H9 (cell line): ENCODE measurements at regions not wholly inside any gene's neighbourhood (a gene's known extent, or its start where the extent isn't known, plus 50 kb on each side); places are given as distances from the start of the nearest gene placed in this dataset.

Source experiments
- DNase-seq: peaks from one replicate; pipeline ENCODE4 v3.0.0-alpha.2; 2017
- H2AFZ ChIP-seq: one replicate; pipeline ENCODE4 v1.6.1; 2013; ENCODE audit warnings: mild to moderate bottlenecking, low read length, control low read depth, moderate library complexity
- H2AK5ac ChIP-seq: 2 replicates; pipeline ENCODE4 v1.6.1; 2013; ENCODE audit warnings: low read length, control low read depth, mixed read lengths; ENCODE audit not compliant: insufficient read length
- H2BK120ac ChIP-seq: one replicate; pipeline ENCODE4 v1.6.1; 2013; ENCODE audit warnings: low read depth, mild to moderate bottlenecking, low read length, control low read depth, inconsistent platforms; ENCODE audit not compliant: poor library complexity, severe bottlenecking
- H2BK12ac ChIP-seq: 2 replicates; pipeline ENCODE4 v1.6.1; 2013; ENCODE audit warnings: low read length, control low read depth, mixed read lengths, low read depth; ENCODE audit not compliant: insufficient read length
- H2BK15ac ChIP-seq: 2 replicates; pipeline ENCODE4 v1.6.1; 2013; ENCODE audit warnings: low read depth, low read length, control low read depth
- H2BK20ac ChIP-seq: one replicate; pipeline ENCODE4 v1.6.1; 2013; ENCODE audit warnings: low read depth, mild to moderate bottlenecking, low read length, control low read depth, inconsistent platforms; ENCODE audit not compliant: poor library complexity, severe bottlenecking
- H2BK5ac ChIP-seq: 2 replicates; pipeline ENCODE4 v1.6.1; 2013; ENCODE audit warnings: low read length, control low read depth, mixed read lengths; ENCODE audit not compliant: insufficient read length
- H3K14ac ChIP-seq: 2 replicates; pipeline ENCODE4 v1.6.1; 2013; ENCODE audit warnings: low read length, control low read depth; ENCODE audit not compliant: insufficient read depth
- H3K18ac ChIP-seq: 2 replicates; pipeline ENCODE4 v1.6.1; 2013; ENCODE audit warnings: low read depth, mild to moderate bottlenecking, mixed read lengths, low read length, control low read depth; ENCODE audit not compliant: insufficient read length
- H3K23ac ChIP-seq: 2 replicates; pipeline ENCODE4 v1.6.1; 2013; ENCODE audit warnings: low read length, control low read depth, mixed read lengths, low read depth; ENCODE audit not compliant: insufficient read length
- H3K23me2 ChIP-seq: 2 replicates; pipeline ENCODE4 v1.6.1; 2013; ENCODE audit warnings: low read depth, mild to moderate bottlenecking, mixed read lengths, low read length, control low read depth; ENCODE audit not compliant: insufficient read length, poor library complexity, severe bottlenecking
- H3K27ac ChIP-seq: 2 replicates; pipeline ENCODE4 v1.5.1; 2013; ENCODE audit warnings: low read length, control low read depth, mixed read lengths, low read depth; ENCODE audit not compliant: insufficient read length
- H3K27me3 ChIP-seq: 2 replicates; pipeline ENCODE4 v1.6.1; 2013; ENCODE audit warnings: low read length, control low read depth, inconsistent platforms; ENCODE audit not compliant: insufficient read depth
- H3K4ac ChIP-seq: 2 replicates; pipeline ENCODE4 v1.6.1; 2013; ENCODE audit warnings: low read depth, mild to moderate bottlenecking, control low read depth, inconsistent platforms, low read length, moderate library complexity
- H3K4me1 ChIP-seq: 2 replicates; pipeline ENCODE4 v1.6.1; 2013; ENCODE audit warnings: low read length, control low read depth, inconsistent platforms; ENCODE audit not compliant: insufficient read depth
- H3K4me2 ChIP-seq: 2 replicates; pipeline ENCODE4 v1.6.1; 2013; ENCODE audit warnings: low read length, control low read depth, mixed read lengths; ENCODE audit not compliant: insufficient read length, insufficient read depth
- H3K56ac ChIP-seq: 2 replicates; pipeline ENCODE4 v1.6.1; 2013; ENCODE audit warnings: low read depth, mild to moderate bottlenecking, mixed read lengths, low read length, control low read depth; ENCODE audit not compliant: insufficient read length
- H3K79me1 ChIP-seq: 2 replicates; pipeline ENCODE4 v1.6.1; 2013; ENCODE audit warnings: low read depth, mild to moderate bottlenecking, moderate library complexity, low read length, control low read depth, inconsistent platforms; ENCODE audit not compliant: insufficient read depth, poor library complexity, severe bottlenecking
- H3K79me2 ChIP-seq: 2 replicates; pipeline ENCODE4 v1.6.1; 2013; ENCODE audit warnings: low read length, control low read depth, inconsistent platforms; ENCODE audit not compliant: insufficient read depth
- H3K9ac ChIP-seq: 2 replicates; pipeline ENCODE4 v1.6.1; 2013; ENCODE audit warnings: low read length, control low read depth, mixed read lengths; ENCODE audit not compliant: insufficient read length; ENCODE audit errors: extremely low read depth
- H3K9me3 ChIP-seq: one replicate; pipeline ENCODE4 v1.6.1; 2013; ENCODE audit warnings: low read depth, low read length, inconsistent platforms; ENCODE audit not compliant: control insufficient read depth
- H3T11ph ChIP-seq: one replicate; pipeline ENCODE4 v1.6.1; 2013; ENCODE audit warnings: mild to moderate bottlenecking, low read length, control low read depth, inconsistent platforms
- H4K20me1 ChIP-seq: one replicate; pipeline ENCODE4 v1.6.1; 2013; ENCODE audit not compliant: control insufficient read depth, insufficient read length, insufficient read depth
- H4K5ac ChIP-seq: 2 replicates; pipeline ENCODE4 v1.6.1; 2013; ENCODE audit warnings: low read depth, mild to moderate bottlenecking, mixed read lengths, low read length, control low read depth; ENCODE audit not compliant: insufficient read length
- H4K8ac ChIP-seq: replicated peaks from 2 replicates; pipeline ENCODE4 v1.6.1; 2013; ENCODE audit warnings: low read length, control low read depth, mixed read lengths, low read depth; ENCODE audit not compliant: insufficient read length
- H4K91ac ChIP-seq: 2 replicates; pipeline ENCODE4 v1.6.1; 2013; ENCODE audit warnings: low read depth, mild to moderate bottlenecking, moderate library complexity, mixed read lengths, low read length, control low read depth; ENCODE audit not compliant: insufficient read length
- H3K27ac Mint-ChIP-seq, 3 experiments: 2 replicates in 2 of 3; 3 replicates in 1 of 3; pipeline ENCODE4 v1.8.0; 2020 to 2021; ENCODE audit warnings: mixed read lengths in 3 of 3, mild to moderate bottlenecking in 1 of 3, moderate library complexity in 1 of 3
- H3K27me3 Mint-ChIP-seq: 2 replicates; pipeline ENCODE4 v1.8.0; 2021; ENCODE audit warnings: low read depth, mild to moderate bottlenecking, moderate library complexity, mixed read lengths
- H3K36me3 Mint-ChIP-seq, 3 experiments: 2 replicates in 2 of 3; 3 replicates in 1 of 3; pipeline ENCODE4 v1.8.0; 2020 to 2021; ENCODE audit warnings: low read depth in 3 of 3, mixed read lengths in 3 of 3; ENCODE audit not compliant: insufficient read depth in 1 of 3
- H3K4me1 Mint-ChIP-seq, 2 experiments: 2 replicates each; pipeline ENCODE4 v1.8.0; 2020; ENCODE audit warnings: mixed read lengths in 2 of 2
- H3K4me3 Mint-ChIP-seq, 2 experiments: 2 replicates in 1 of 2; 3 replicates in 1 of 2; pipeline ENCODE4 v1.8.0; 2020 to 2021; ENCODE audit warnings: mild to moderate bottlenecking in 2 of 2, mixed read lengths in 2 of 2, moderate library complexity in 1 of 2
- H3K9me3 Mint-ChIP-seq, 2 experiments: 2 replicates in 1 of 2; 3 replicates in 1 of 2; pipeline ENCODE4 v1.8.0; 2020; ENCODE audit warnings: mild to moderate bottlenecking in 2 of 2, mixed read lengths in 2 of 2, moderate library complexity in 1 of 2
- CTCF ChIP-seq: fragments of 200-600 bp; sonication (generic); conservative IDR thresholded peaks from 3 replicates; pipeline ENCODE4 v1.8.0; 2021; ENCODE audit warnings: antibody characterized with exemption, mild to moderate bottlenecking
- WGBS: extraction: QIAGEN DNeasy Blood & Tissue Kit; methylation state at CpG from one replicate; pipeline ENCODE4 v1.1.7; 2013; ENCODE audit warnings: missing lambda C conversion rate, low lambda C conversion rate, mixed read lengths; ENCODE audit not compliant: insufficient read length; ENCODE audit errors: extremely low coverage; 5-methylcytosine and 5-hydroxymethylcytosine counted together

- H3K27ac ChIP-seq, result no peak overlapping the region
- H2BK15ac ChIP-seq, result no peak overlapping the region
- H3K14ac ChIP-seq, result no peak overlapping the region
- H4K5ac ChIP-seq, result no peak overlapping the region
- no peak overlapping the region for H2BK5ac ChIP-seq
- H3K56ac ChIP-seq, result no peak overlapping the region
- no peak overlapping the region for H2BK20ac ChIP-seq
- H3K18ac ChIP-seq, result no peak overlapping the region
- no peak for DNase-seq
- no peaks in the 10 kb centered on the region for H3K4me1 ChIP-seq
- no peak overlapping the region for H2BK120ac ChIP-seq
- no peak overlapping the region for H4K8ac ChIP-seq
- H3K9ac ChIP-seq, result no peak overlapping the region
- no peaks in the 10 kb centered on the region for H3K79me1 ChIP-seq
- H3K9me3 ChIP-seq, result no peaks in the 10 kb centered on the region
- H3K4me2 ChIP-seq, result no peak overlapping the region
- no peaks in the 10 kb centered on the region; a peak in 1 of 7 replicates for H3K36me3 Mint-ChIP-seq
- H4K20me1 ChIP-seq, result no peaks in the 10 kb centered on the region
- H2BK12ac ChIP-seq, result no peak overlapping the region
- WGBS, result no CpG with 5 or more reads among the region's 8 CpGs
- no peak overlapping the region for H3K27ac Mint-ChIP-seq
- peaks cover 0 to 8% of the 10 kb centered on the region in 2 experiments; a peak in 1 of 5 replicates for H3K9me3 Mint-ChIP-seq
- no peak overlapping the region for H3K23ac ChIP-seq
- no peaks in the 10 kb centered on the region for H3K27me3 ChIP-seq
- H4K91ac ChIP-seq, result no peak overlapping the region
- H2AK5ac ChIP-seq, result no peak overlapping the region
- H2AFZ ChIP-seq, result no peak overlapping the region
- no peaks in the 10 kb centered on the region for H3K4me1 Mint-ChIP-seq
- no peaks in the 10 kb centered on the region for H3K79me2 ChIP-seq
- H3T11ph ChIP-seq, result no peak overlapping the region
- H3K27me3 Mint-ChIP-seq, result no peaks in the 10 kb centered on the region; the same call in 1 of the 2 replicates
- H3K4ac ChIP-seq, result no peak overlapping the region
- no peaks in the 10 kb centered on the region for H3K23me2 ChIP-seq
- TF ChIP-seq CTCF, result no peak
- H3K4me3 Mint-ChIP-seq, result no peak overlapping the region
Observed at GRCh38 chr6:50240986-50241385, 191.3 kb upstream of the DEFB112 start.
